ENCODE measurements at regions not wholly inside any gene's neighbourhood (a gene's known extent, or its start where the extent isn't known, plus 50 kb on each side); places are given as distances from the start of the nearest gene placed in this dataset.

GRCh38 chr4:143055997-143056396 is 128.7 kb upstream of the USP38 start:
- TF ChIP-seq CTCF (IDR thresholded peaks at IDR 0.05; ENCODE audit: borderline replicate concordance, insufficient read depth, low read depth, low read length), result no peak
- no peak overlapping the region for H3K4me3 ChIP-seq (ENCODE audit: low read depth, low read length)

GRCh38 chr4:143071351-143071750 is 113.4 kb upstream of the USP38 start:
- H3K4me3 ChIP-seq (ENCODE audit: low read depth, low read length), result no peak overlapping the region
- no peak for TF ChIP-seq CTCF (IDR thresholded peaks at IDR 0.05; ENCODE audit: borderline replicate concordance, insufficient read depth, low read depth, low read length)

- H3K4me3 ChIP-seq (ENCODE audit: low read depth, low read length), result no peak overlapping the region
- no peak for TF ChIP-seq CTCF (IDR thresholded peaks at IDR 0.05; ENCODE audit: borderline replicate concordance, insufficient read depth, low read depth, low read length)
Observed at GRCh38 chr4:143076723-143077122, 108.0 kb upstream of the USP38 start.

GRCh38 chr4:143082701-143083100 is 102.0 kb upstream of the USP38 start:
- no peak overlapping the region for H3K4me3 ChIP-seq (ENCODE audit: low read depth, low read length)
- no peak for TF ChIP-seq CTCF (IDR thresholded peaks at IDR 0.05; ENCODE audit: borderline replicate concordance, insufficient read depth, low read depth, low read length)

GRCh38 chr4:143083756-143084472 is 100.8 kb upstream of the USP38 start:
- TF ChIP-seq CTCF (IDR thresholded peaks at IDR 0.05; ENCODE audit: borderline replicate concordance, insufficient read depth, low read depth, low read length), result no peak

GRCh38 chr4:143084566-143084965 is 100.2 kb upstream of the USP38 start:
- no peak overlapping the region for H3K4me3 ChIP-seq (ENCODE audit: low read depth, low read length)
- no peak for TF ChIP-seq CTCF (IDR thresholded peaks at IDR 0.05; ENCODE audit: borderline replicate concordance, insufficient read depth, low read depth, low read length)

More at GRCh38 chr4:143083756-143084472, 100.8 kb upstream of the USP38 start:
- H3K4me3 ChIP-seq (ENCODE audit: low read depth, low read length), result no peak overlapping the region

- TF ChIP-seq CTCF (IDR thresholded peaks at IDR 0.05; ENCODE audit: borderline replicate concordance, insufficient read depth, low read depth, low read length), result no peak
- H3K4me3 ChIP-seq (ENCODE audit: low read depth, low read length), result no peak overlapping the region
Observed at GRCh38 chr4:143085224-143085623, 99.5 kb upstream of the USP38 start.

Measured in GM12875 (cell line).